ENCODE measurements at regions not wholly inside any gene's neighbourhood (a gene's known extent, or its start where the extent isn't known, plus 50 kb on each side); places are given as distances from the start of the nearest gene placed in this dataset.

DNA sequence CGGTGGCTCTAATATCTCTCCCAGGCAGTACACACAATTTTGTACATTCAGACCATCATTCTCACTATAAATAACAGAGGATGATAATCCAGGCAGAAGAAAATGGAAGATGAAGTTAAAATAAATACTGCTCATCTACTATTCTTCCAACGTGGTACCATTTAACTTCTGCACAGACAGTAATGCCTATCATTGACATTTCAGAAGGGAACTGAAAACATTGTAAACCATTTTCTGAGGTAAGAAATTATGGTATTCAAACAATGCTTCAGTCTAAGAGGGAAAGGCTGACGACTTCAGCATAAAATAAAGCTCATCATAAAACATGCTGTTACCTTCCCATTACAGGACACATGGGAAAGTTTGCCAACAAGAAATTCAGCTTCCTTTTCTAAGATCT, 814.4 kb downstream of the NR4A2 start:
- Mint-ChIP-seq H3K4me1 (ENCODE audit: low read depth) (no peaks in the 10 kb centered on the region), H3K4me3 (ENCODE audit: unreplicated experiment) (no peak overlapping the region), H3K9me3 (ENCODE audit: low read depth) (no peaks in the 10 kb centered on the region), H3K27me3 (ENCODE audit: low read depth) (peaks cover 12% of the 10 kb centered on the region), H3K27ac (ENCODE audit: unreplicated experiment) (no peak overlapping the region), H3K36me3 (ENCODE audit: low read depth) (no peaks in the 10 kb centered on the region)
- TF ChIP-seq, protein P1, sequence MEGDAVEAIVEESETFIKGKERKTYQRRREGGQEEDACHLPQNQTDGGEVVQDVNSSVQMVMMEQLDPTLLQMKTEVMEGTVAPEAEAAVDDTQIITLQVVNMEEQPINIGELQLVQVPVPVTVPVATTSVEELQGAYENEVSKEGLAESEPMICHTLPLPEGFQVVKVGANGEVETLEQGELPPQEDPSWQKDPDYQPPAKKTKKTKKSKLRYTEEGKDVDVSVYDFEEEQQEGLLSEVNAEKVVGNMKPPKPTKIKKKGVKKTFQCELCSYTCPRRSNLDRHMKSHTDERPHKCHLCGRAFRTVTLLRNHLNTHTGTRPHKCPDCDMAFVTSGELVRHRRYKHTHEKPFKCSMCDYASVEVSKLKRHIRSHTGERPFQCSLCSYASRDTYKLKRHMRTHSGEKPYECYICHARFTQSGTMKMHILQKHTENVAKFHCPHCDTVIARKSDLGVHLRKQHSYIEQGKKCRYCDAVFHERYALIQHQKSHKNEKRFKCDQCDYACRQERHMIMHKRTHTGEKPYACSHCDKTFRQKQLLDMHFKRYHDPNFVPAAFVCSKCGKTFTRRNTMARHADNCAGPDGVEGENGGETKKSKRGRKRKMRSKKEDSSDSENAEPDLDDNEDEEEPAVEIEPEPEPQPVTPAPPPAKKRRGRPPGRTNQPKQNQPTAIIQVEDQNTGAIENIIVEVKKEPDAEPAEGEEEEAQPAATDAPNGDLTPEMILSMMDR (IDR thresholded peaks at IDR 0.05): no peak
- no peak for DNase-seq (ENCODE audit: low spot score)

- H3K4me3 Mint-ChIP-seq (ENCODE audit: unreplicated experiment): no peak overlapping the region
- no peaks in the 10 kb centered on the region for H3K9me3 Mint-ChIP-seq (ENCODE audit: low read depth)
- no peak overlapping the region for H3K27ac Mint-ChIP-seq (ENCODE audit: unreplicated experiment)
- H3K4me1 Mint-ChIP-seq (ENCODE audit: low read depth): no peaks in the 10 kb centered on the region
- no peaks in the 10 kb centered on the region for H3K36me3 Mint-ChIP-seq (ENCODE audit: low read depth)
- DNase-seq (ENCODE audit: low spot score): no peak
- TF ChIP-seq, protein P1 (IDR thresholded peaks at IDR 0.05): no peak
- peaks cover 12% of the 10 kb centered on the region for H3K27me3 Mint-ChIP-seq (ENCODE audit: low read depth)
Measured at GRCh38 chr2:155517362-155517761, 815.2 kb downstream of the NR4A2 start.

- H3K27me3 Mint-ChIP-seq (ENCODE audit: low read depth): peaks cover 9% of the 10 kb centered on the region
- TF ChIP-seq, protein P1 (IDR thresholded peaks at IDR 0.05): no peak
- no peak overlapping the region for H3K4me3 Mint-ChIP-seq (ENCODE audit: unreplicated experiment)
- DNase-seq (ENCODE audit: low spot score): no peak
- no peaks in the 10 kb centered on the region for H3K36me3 Mint-ChIP-seq (ENCODE audit: low read depth)
- no peaks in the 10 kb centered on the region for H3K4me1 Mint-ChIP-seq (ENCODE audit: low read depth)
- H3K27ac Mint-ChIP-seq (ENCODE audit: unreplicated experiment): no peak overlapping the region
- no peaks in the 10 kb centered on the region for H3K9me3 Mint-ChIP-seq (ENCODE audit: low read depth)
Measured at GRCh38 chr2:155513248-155513647, 814.8 kb downstream of the KCNJ3 start.

- no peak for DNase-seq (ENCODE audit: low spot score)
- Mint-ChIP-seq H3K4me1 (ENCODE audit: low read depth) (no peaks in the 10 kb centered on the region), H3K4me3 (ENCODE audit: unreplicated experiment) (no peak overlapping the region), H3K27ac (ENCODE audit: unreplicated experiment) (no peak overlapping the region), H3K36me3 (ENCODE audit: low read depth) (no peaks in the 10 kb centered on the region), H3K9me3 (ENCODE audit: low read depth) (peaks cover 5% of the 10 kb centered on the region), H3K27me3 (ENCODE audit: low read depth) (peaks cover 2% of the 10 kb centered on the region)
- TF ChIP-seq, protein P1 (IDR thresholded peaks at IDR 0.05): no peak
Measured at GRCh38 chr2:155502766-155503165, 804.3 kb downstream of the KCNJ3 start.

- H3K4me1 Mint-ChIP-seq (ENCODE audit: low read depth): no peaks in the 10 kb centered on the region
- H3K27me3 Mint-ChIP-seq (ENCODE audit: low read depth): peaks cover 2% of the 10 kb centered on the region
- H3K36me3 Mint-ChIP-seq (ENCODE audit: low read depth): no peaks in the 10 kb centered on the region
- TF ChIP-seq, protein P1 (IDR thresholded peaks at IDR 0.05): no peak
- DNase-seq (ENCODE audit: low spot score): no peak
- no peak overlapping the region for H3K4me3 Mint-ChIP-seq (ENCODE audit: unreplicated experiment)
- H3K27ac Mint-ChIP-seq (ENCODE audit: unreplicated experiment): no peak overlapping the region
- peaks cover 5% of the 10 kb centered on the region for H3K9me3 Mint-ChIP-seq (ENCODE audit: low read depth)
Measured at GRCh38 chr2:155498106-155498505, 799.6 kb downstream of the KCNJ3 start.

Measured in chondrocyte (in vitro differentiated cells).